Mucosa of rectum (tissue), 2 donors: ENCODE measurements at regions not wholly inside any gene's neighbourhood (a gene's known extent, or its start where the extent isn't known, plus 50 kb on each side); places are given as distances from the start of the nearest gene placed in this dataset.
"Not testable (repeated sequence)": the region's sequence is repeated elsewhere in the genome, so short reads cannot be mapped to it uniquely, and the experiment has no call there.

Experiments used
- H3K27ac ChIP-seq, 2 donors: one replicate each; pipeline ENCODE4 v1.7.0; 2013; ENCODE audit warnings: inconsistent platforms in 2 of 2, low read depth in 2 of 2, low read length in 2 of 2
- H3K27me3 ChIP-seq, 2 donors: one replicate each; pipeline ENCODE4 v1.7.0; 2013; ENCODE audit warnings: low read length in 2 of 2; ENCODE audit not compliant: control insufficient read depth in 2 of 2, insufficient read depth in 2 of 2
- H3K36me3 ChIP-seq, 2 donors: one replicate each; pipeline ENCODE4 v1.7.0; 2013; ENCODE audit warnings: low read length in 2 of 2; ENCODE audit not compliant: control insufficient read depth in 2 of 2, insufficient read depth in 2 of 2
- H3K4me1 ChIP-seq, 2 donors: one replicate each; pipeline ENCODE4 v1.7.0; 2013; ENCODE audit warnings: low read length in 2 of 2, mild to moderate bottlenecking in 1 of 2; ENCODE audit not compliant: control insufficient read depth in 2 of 2, insufficient read depth in 2 of 2
- H3K4me3 ChIP-seq, 2 donors: one replicate each; pipeline ENCODE4 v1.7.0; 2013; ENCODE audit warnings: low read length in 2 of 2
- H3K9ac ChIP-seq, 2 donors: one replicate each; pipeline ENCODE4 v1.7.0; 2013; ENCODE audit warnings: low read length in 2 of 2, low read depth in 1 of 2, mild to moderate bottlenecking in 1 of 2
- H3K9me3 ChIP-seq, 2 donors: one replicate each; pipeline ENCODE4 v1.7.0; 2013; ENCODE audit warnings: low read length in 2 of 2; ENCODE audit not compliant: control insufficient read depth in 2 of 2
- donor health status: healthy.
- donor health status: Normal muscosa, but diverticular disease.

GRCh38 chr5:96483878-96484277 is 50.8 kb upstream of the PCSK1 start:
- H3K4me1 ChIP-seq, result no peaks in the 10 kb centered on the region
- no peaks in the 10 kb centered on the region for H3K9me3 ChIP-seq
- no peak overlapping the region for H3K9ac ChIP-seq
- H3K27ac ChIP-seq, result no peak overlapping the region
- H3K4me3 ChIP-seq, result no peak overlapping the region
- no peaks in the 10 kb centered on the region for H3K27me3 ChIP-seq
- H3K36me3 ChIP-seq, result no peaks in the 10 kb centered on the region

DNA sequence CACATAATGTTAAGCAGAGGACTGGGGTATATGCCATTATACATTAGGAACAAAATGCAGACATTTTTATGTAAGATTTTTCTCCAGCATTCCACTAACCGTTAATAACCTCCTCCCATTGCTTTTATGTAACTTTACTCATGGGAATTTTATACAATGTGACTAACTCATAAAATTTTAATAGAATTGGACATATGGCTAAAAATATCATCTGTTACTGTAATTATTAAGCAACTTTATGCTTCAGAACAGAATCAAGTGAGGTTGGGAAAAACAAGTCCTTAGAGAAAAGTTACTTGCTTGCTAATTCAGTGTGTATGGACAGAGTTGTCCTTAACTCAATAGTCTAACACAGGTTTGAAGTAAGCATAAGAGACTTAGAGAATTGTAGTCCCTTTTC is 54.8 kb upstream of the PCSK1 start:
- Histone ChIP-seq H3K9ac (no peak overlapping the region), H3K27ac (no peak overlapping the region), H3K4me3 (no peak overlapping the region), H3K36me3 (no peaks in the 10 kb centered on the region), H3K27me3 (no peaks in the 10 kb centered on the region), H3K9me3 (no peaks in the 10 kb centered on the region), H3K4me1 (no peaks in the 10 kb centered on the region)

GRCh38 chr5:96489532-96489931 is 56.5 kb upstream of the PCSK1 start:
- H3K9ac ChIP-seq, result no peak overlapping the region

GRCh38 chr5:96492459-96493047 is 59.5 kb upstream of the PCSK1 start:
- H3K27me3 ChIP-seq, result no peaks in the 10 kb centered on the region
- H3K36me3 ChIP-seq, result no peaks in the 10 kb centered on the region
- H3K27ac ChIP-seq, result no peak overlapping the region
- H3K4me1 ChIP-seq, result no peaks in the 10 kb centered on the region
- no peaks in the 10 kb centered on the region for H3K9me3 ChIP-seq
- H3K9ac ChIP-seq, result no peak overlapping the region
- H3K4me3 ChIP-seq, result no peak overlapping the region

More at GRCh38 chr5:96489532-96489931, 56.5 kb upstream of the PCSK1 start:
- Histone ChIP-seq H3K9me3 (no peaks in the 10 kb centered on the region), H3K36me3 (no peaks in the 10 kb centered on the region), H3K4me3 (no peak overlapping the region), H3K27ac (no peak overlapping the region), H3K4me1 (no peaks in the 10 kb centered on the region), H3K27me3 (no peaks in the 10 kb centered on the region)

DNA sequence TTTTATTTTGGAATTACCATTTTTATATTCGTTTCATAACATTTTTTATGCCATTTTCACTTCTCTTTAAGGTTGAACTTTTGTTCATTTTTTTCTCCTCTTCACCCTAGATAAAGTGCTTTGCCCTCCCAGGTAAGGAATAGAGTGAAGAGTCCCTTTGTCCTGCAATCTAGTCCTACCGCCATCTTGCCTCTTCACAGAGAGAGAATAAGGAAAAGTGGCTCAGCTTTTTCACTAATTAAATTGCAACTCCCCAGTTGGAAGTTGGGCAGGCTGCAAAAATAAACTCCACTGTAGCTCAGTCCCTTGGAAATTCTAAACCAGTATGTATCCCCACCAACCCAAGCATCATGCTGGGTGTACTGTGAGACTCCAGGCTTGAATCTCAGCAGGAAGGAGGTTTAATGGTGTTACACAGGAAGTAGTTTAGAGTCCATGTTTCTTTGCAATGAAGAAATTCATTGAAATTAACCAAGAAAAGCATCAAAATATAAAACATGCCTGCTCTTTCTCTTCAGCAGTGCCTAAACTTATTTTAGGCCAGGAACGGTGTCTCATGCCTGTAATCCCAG is 60.3 kb upstream of the PCSK1 start:
- Histone ChIP-seq H3K4me3 (no peak overlapping the region), H3K36me3 (no peaks in the 10 kb centered on the region), H3K9me3 (no peaks in the 10 kb centered on the region), H3K9ac (no peak overlapping the region), H3K27ac (no peak overlapping the region), H3K4me1 (no peaks in the 10 kb centered on the region), H3K27me3 (no peaks in the 10 kb centered on the region)

DNA sequence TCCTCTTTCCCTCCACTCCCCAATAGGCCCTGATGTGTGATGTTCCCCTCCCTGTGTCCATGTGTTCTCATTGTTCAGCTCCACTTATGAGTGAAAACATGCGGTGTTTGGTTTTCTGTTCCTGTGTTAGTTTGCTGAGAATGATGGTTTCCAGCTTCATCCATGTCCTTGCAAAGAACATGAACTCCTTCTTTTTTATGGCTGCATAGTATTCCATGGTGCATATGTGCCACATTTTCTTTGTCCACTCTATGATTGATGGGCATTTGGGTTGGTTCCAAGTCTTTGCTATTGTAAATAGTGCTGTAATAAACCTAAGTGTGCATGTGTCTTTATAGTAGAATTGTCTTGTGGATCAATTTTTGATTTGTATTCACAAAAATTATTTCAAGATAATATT is 62.4 kb upstream of the PCSK1 start:
- H3K36me3 ChIP-seq, H3K9ac ChIP-seq, H3K27me3 ChIP-seq, H3K9me3 ChIP-seq, H3K27ac ChIP-seq, H3K4me3 ChIP-seq, H3K4me1 ChIP-seq: not testable (repeated sequence)

DNA sequence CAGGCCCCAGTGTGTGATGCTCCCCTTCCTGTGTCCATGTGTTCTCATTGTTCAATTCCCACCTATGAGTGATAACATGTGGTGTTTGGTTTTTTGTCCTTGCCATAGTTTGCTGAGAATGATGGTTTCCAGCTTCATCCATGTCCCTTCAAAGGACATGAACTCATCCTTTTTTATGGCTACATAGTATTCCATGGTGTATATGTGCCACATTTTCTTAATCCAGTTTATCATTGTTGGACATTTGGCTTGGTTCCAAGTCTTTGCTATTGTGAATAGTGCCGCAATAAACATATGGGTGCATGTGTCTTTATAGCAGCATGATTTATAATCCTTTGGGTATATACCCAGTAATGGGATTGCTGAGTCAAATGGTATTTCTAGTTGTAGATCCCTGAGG is 64.0 kb upstream of the PCSK1 start:
- not testable (repeated sequence) for H3K27me3 ChIP-seq, H3K9ac ChIP-seq, H3K27ac ChIP-seq, H3K9me3 ChIP-seq, H3K4me1 ChIP-seq, H3K4me3 ChIP-seq, H3K36me3 ChIP-seq

DNA sequence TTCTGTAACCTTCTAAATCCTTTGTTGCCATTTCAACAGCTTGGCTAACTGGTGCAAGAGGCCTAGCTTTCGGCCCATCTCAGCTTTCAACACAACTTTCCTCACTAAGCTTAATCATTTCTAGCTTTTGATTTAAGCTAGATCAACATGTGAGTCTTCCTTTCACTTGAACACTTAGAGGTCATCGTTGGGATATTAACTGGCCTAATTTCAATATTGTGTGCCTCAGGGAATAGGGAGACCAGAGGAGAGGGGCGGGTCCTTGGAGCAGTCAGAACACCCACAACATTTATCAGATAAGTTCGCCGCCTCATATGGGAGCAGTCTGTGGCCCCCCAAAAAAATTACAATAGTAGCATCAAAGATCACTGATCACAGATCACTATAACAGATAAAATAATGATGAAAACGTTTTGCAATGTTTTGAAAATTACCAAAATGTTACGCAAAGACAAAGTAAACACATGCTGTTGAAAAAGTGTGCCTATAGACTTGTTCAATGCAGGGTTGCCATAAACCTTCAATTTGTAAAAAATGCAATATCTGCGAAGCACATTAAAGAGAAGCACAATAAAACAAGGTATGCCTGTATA is 66.8 kb upstream of the PCSK1 start:
- H3K9ac ChIP-seq, result no peak overlapping the region
- H3K36me3 ChIP-seq, result no peaks in the 10 kb centered on the region
- H3K27ac ChIP-seq, result no peak overlapping the region
- no peaks in the 10 kb centered on the region for H3K4me1 ChIP-seq
- H3K4me3 ChIP-seq, result no peak overlapping the region
- no peaks in the 10 kb centered on the region for H3K27me3 ChIP-seq
- no peaks in the 10 kb centered on the region for H3K9me3 ChIP-seq

GRCh38 chr5:96501991-96502646 is 69.1 kb upstream of the PCSK1 start:
- Histone ChIP-seq H3K36me3 (no peaks in the 10 kb centered on the region), H3K9me3 (no peaks in the 10 kb centered on the region), H3K4me1 (no peaks in the 10 kb centered on the region), H3K9ac (no peak overlapping the region), H3K4me3 (no peak overlapping the region), H3K27me3 (no peaks in the 10 kb centered on the region), H3K27ac (no peak overlapping the region)

GRCh38 chr5:96503501-96504236 is 70.6 kb upstream of the PCSK1 start:
- Histone ChIP-seq H3K4me1 (no peaks in the 10 kb centered on the region), H3K27me3 (no peaks in the 10 kb centered on the region), H3K9me3 (no peaks in the 10 kb centered on the region), H3K9ac (no peak overlapping the region), H3K36me3 (no peaks in the 10 kb centered on the region), H3K27ac (no peak overlapping the region), H3K4me3 (no peak overlapping the region)
